Suprapubic skin (tissue), 2 donors: ENCODE measurements at regions not wholly inside any gene's neighbourhood (a gene's known extent, or its start where the extent isn't known, plus 50 kb on each side); places are given as distances from the start of the nearest gene placed in this dataset.

Experiments used
- EP300 ChIP-seq: sonication (generic); formaldehyde crosslinking; IDR thresholded peaks from one replicate; pipeline ENCODE4 v1.6.1; 2017; ENCODE audit warnings: antibody characterized with exemption
- POLR2A ChIP-seq, 2 donors: fragments of 450-650 bp; IDR thresholded peaks; one replicate each; pipeline ENCODE4 v1.6.1; 2017; ENCODE audit warnings: antibody characterized with exemption in 2 of 2, mild to moderate bottlenecking in 2 of 2, moderate library complexity in 2 of 2

DNA sequence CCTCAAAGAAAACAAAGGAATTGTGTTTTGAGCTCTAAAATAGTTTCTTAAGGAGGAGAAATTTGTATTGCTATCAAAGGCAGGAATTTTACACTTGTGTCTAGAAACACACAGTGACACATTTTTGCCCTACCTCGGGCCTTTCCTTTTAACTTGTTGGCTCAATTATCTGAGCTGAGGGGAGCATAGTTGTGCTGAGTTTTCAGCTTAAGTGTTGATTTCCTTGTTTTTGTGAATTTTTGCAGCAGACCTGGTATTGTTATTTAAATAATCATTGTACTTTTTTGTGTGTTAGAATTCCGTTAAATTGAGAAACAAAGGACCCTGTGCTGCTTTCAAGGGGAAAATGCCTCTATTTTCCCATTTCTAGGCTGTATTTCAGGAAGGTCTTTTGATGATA lies 249.7 kb downstream of the CD83 start:
- TF ChIP-seq POLR2A (IDR thresholded peaks at IDR 0.05) (no peak), EP300 (no peak)
